ENCODE measurements at regions not wholly inside any gene's neighbourhood (a gene's known extent, or its start where the extent isn't known, plus 50 kb on each side); places are given as distances from the start of the nearest gene placed in this dataset.

- DNase-seq: peak; percentile 41
Observed at GRCh38 chr10:63866075-63866746, 345.0 kb downstream of the REEP3 start.

DNA sequence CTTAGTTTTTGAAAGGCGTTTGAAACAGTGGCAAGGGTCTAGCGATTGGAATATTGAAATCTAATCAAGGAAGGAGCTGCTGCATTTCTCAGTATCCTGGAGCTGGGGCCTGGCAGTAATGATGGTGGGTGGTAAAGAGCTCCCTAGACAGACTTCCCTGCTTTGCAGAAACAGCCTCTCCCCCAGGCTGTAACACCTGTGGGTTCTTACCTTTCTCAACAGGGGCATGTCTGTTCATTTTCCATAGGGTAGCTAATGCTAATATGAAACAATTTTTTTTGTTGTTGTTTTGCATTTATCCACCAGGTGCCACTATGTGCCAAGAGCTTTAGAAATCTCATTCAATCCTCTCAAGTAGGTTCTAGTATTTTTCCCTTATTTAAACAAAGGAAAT lies 345.5 kb downstream of the REEP3 start:
- DNase-seq: peak; percentile 6

DNA sequence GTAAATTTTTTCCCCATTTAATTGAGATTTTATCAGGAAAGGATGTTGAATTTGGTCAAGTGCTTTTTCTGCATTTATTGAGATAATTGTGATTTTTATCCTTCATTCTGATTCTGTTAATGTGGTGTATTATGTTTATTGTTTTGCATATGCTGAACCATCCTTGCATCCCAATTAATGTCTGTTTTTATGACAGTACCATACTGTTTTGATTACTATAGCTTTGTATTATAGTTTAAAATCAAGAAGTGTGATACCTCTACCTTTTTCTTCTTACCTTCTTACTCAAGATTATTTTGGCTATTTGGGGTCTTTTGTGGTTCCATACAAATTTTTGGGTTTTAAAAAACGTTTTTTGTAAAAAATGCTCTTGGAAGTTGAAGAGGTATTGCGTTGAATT lies 357.2 kb downstream of the REEP3 start:
- no peak for DNase-seq

DNA sequence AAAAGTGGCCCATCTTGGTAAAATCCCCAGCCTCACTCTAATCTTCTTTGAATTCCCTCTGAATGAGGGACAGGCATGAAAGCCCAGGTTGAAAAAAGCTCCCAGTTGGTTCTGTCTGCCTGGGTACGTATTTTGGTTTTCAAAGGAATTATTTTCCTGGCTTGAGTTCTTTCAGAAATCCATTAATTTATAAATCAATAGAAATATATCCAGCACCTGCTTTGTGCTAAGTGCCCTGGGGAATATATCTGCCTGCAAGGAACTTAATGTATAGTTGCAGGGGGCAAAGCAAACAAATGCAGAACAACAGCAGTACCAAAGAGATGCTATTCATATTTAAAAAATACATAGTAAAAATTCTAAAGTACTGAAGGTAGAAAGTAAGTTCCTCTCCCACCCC lies 362.7 kb downstream of the REEP3 start:
- DNase-seq: no peak

DNA sequence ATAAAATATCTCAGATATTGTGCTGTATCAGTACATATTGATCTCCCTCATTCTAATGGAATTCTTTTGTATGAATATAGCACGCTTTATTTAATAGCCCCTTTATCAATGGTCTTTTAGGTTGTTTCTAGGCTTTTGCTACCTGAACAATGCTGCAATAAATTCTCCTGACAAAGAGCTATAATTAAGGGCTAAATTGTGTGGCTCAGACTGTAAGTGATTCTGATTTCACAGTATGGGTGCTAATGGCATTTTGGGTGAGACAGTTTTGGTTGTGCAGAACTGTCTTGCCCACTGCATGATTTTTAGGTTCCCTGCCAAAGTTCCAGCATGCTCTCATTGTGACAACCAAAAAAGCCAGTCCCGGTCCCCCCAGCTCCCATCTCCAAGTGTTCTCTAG lies 363.2 kb downstream of the REEP3 start:
- DNase-seq: no peak

GRCh38 chr10:63885156-63885555 lies 364.0 kb downstream of the REEP3 start:
- no peak for DNase-seq

DNA sequence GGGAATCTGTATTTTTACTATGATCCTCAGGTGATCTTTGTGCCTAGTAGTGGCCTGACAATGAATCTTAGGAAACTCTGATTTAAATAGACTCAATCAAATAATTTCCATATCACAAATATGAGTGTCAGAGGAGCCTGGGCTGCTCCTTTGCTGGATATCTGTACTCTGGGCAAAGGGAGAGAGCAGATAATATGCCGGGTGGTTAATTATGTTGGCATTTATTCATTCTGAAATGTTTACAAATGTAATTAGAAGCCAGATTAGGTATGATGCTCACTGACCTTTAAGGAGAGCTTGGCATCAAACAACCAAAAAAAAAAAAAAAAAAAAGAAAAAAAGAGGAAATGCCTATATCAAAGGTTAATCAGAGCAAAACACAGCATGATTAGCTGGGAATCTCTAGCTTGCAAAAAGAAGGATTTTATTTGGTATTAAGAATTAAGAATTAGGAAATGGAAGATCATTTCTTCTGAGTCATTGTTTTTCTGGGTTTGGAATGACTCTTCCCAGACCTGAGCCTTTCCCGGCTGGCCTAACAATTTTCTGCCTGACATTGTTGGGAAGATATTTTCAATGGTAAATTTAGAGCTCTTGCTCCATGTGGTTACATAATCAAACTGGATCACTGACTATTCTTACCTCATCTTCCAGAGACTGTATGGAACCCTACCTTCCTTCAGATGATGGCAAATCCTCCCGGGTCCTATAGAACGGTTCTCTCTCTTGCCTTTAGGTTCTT lies 365.3 kb downstream of the REEP3 start:
- no peak for DNase-seq

DNA sequence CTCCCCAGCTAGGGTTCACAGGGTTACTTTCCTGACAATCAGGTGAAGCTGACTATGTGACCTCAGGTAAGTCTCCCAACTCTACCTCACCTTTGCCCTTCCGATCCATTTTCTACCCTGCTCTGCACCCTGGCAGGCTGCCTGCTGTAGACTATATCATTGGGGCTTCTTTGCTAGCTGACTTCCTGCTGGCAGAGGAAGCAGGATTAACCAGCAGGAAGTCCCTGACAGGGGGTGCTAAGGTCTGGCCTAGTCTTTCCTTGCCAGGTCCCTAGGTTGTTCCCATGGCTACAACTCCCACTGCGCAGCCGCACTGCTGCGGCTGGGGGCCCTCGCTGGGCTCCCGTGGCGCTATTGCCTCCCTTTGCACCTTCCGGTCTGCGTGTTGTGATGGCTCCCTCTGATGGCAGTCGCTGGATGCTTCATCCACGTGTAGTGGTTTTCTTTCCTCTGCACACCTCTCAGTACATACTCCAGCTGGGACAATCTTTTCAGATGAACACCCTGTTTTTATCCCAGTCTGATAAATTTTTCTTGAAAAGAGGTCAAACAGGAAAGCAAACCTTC lies 365.9 kb downstream of the REEP3 start:
- DNase-seq: no peak

- no peak for DNase-seq
Observed at GRCh38 chr10:63887600-63888370, 366.6 kb downstream of the REEP3 start.

- DNase-seq: no peak
Observed at GRCh38 chr10:63889803-63890202, 368.6 kb downstream of the REEP3 start.

- DNase-seq: no peak
Observed at GRCh38 chr10:63896992-63897391, 375.8 kb downstream of the REEP3 start.

DNA sequence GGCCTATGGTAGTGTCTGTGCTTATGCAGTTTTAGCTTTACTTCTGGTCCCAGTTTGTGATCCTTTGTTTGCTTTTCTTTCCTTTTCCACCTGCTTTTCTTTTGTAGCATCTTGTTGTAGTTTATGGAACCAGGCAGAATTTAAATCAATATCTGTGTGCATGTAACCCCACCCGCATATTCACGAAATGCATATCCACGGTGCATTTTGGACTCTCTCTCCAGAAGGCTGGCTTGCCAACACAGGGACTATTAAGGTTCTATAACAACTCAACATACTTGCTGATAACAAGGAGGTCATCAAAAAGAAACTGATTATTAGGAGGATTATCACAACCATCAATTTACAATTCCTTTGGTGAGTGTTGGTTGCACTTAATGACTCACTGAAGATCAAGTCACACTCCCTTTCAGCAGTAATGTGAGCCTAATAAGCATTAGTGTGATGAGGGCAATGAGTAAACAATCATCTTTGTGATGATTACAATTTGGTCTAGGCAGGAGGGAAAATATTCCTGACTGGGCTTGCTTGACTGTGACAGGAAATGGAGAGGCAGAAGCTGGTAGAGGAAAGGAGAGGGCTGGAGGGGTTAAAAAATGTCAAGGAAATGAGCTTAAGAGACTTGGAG lies 378.6 kb downstream of the REEP3 start:
- DNase-seq: no peak

DNA sequence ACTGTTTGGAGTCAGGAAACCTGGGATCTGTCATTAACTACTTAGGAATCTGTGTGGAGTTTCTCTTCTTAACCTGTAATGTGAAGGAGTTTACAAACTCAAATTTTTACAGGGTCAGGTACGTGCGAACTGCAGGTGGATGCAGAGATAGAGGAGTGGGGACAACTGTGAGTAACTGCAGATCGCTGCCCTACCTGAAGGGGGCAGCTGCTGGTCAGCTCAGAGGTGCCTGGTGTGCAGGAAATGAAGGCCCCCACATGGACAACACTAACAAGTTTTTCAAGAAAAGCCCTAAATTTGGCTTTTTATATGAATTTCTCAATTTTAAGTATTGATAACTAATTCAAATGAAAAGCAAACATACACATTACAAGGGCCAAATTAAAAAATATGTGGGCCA lies 380.0 kb downstream of the REEP3 start:
- no peak for DNase-seq

- DNase-seq: no peak
Observed at GRCh38 chr10:63901881-63902280, 380.7 kb downstream of the REEP3 start.

DNA sequence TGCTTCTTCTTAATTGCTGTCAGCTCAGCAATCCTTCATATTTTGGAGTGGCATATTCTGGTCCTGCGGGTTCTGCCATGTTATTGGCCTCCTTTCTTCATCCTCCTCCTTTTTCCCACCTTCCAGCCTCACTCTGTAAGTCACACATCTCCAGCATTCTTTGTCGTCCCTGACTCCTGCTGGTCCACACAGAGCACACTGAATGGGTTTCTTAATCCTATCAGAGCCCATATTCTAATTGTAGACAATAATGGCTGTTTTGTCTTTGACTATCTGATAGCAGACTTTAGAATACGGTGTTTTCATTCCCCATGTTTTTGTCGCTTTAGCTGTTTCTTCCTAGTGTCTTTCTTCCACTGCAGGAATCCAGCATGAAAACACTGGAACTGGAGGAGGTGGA lies 389.6 kb downstream of the REEP3 start:
- no peak for DNase-seq

GRCh38 chr10:63915240-63915639 lies 394.0 kb downstream of the REEP3 start:
- DNase-seq: no peak

DNA sequence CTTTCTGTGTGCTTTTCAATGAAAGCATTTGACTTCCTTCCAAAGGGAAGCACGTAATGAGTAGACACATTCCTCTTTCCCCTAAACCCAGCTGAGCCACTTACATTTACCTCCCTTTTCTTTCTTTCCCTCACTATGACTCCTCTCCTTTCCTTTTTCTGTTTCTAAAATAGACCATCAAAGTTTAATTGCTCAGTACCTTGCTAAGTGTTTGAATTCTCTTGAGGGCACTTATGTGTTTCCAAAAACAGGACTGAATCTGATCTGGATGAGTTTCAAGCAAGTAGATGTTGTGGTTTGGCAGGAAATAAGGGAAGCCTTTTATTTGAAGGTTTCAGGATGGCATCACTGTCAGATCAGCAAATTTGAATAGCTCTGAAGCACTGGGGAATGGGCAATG lies 396.2 kb downstream of the REEP3 start:
- no peak for DNase-seq

DNA sequence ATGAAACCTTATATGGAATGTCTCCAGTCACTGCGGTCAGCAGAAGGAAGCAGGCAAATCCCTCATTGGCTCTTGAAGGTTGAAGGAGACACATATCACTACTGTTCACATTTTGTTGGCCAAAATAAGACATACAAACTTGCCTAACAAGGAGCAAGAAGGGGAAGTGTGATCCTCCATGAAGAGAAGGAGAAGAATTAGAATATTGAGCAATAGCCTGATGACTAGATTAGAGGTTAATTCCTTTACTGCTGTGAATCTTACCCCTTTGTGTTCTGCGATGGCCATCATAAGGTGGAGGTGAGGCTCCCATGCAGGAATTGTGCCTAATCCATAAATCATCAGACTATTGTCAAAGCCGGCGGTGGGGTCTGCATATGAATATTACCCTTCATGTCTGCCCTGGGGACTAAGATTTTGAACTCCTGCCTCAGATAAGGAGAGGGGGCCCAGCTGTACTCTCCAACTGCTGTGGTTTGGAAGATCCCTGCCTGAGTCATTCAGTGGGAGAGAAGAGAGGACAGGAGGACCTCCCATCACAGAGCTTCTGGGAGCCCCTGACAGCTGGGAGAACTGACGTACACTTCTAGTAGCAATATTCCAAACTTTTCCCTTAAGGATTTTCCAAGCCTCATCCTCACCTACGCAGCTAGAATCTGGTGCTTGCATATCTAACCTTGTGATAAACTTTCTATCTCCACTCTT lies 398.5 kb downstream of the REEP3 start:
- no peak for DNase-seq

- no peak for DNase-seq
Observed at GRCh38 chr10:63920926-63921325, 399.7 kb downstream of the REEP3 start.

DNA sequence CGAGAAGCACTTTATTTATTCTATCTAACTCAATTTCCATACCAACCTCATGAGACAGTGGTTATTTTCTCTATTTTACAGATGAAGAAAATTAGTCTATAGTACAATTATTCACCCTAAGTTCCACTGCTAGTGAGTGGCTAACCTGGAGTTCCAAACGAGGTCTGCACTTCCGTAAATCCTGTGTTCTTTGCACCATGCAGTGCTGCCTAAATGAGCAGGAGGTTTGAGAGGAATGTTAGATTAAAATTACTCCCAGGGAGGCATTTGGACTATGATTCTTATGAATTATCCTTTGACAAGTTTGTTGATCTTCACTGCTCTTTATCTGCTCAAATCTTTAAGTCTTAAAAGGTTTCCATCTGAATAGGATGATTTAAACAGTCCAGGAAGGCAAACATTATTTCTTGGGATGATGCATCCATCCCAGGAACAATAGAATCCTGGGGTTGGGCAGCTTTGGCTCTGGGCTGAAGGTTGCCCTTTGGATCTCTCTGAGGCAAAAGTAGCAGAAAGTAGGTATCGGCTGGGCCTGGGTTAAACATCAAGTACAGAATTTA lies 400.8 kb downstream of the REEP3 start:
- no peak for DNase-seq

- DNase-seq: no peak
Observed at GRCh38 chr10:63922468-63923284, 401.5 kb downstream of the REEP3 start.

All from CD4-positive, alpha-beta T cell treated with Interleukin-21 for 1 hour (primary cell).